DND-41 (cell line): ENCODE measurements at regions not wholly inside any gene's neighbourhood (a gene's known extent, or its start where the extent isn't known, plus 50 kb on each side); places are given as distances from the start of the nearest gene placed in this dataset.

Experiments used
- EZH2 ChIP-seq: IDR thresholded peaks from 3 replicates; pipeline ENCODE4 v1.6.1; 2012; ENCODE audit warnings: borderline replicate concordance, low read depth, mild to moderate bottlenecking, moderate library complexity, low read length, inconsistent platforms; ENCODE audit not compliant: severe bottlenecking
- TF ChIP-seq, protein P1 (sequence below): IDR thresholded peaks from 2 replicates; pipeline ENCODE4 v1.5.1; 2012; ENCODE audit warnings: borderline replicate concordance, low read length, moderate library complexity, mild to moderate bottlenecking; ENCODE audit not compliant: poor library complexity, severe bottlenecking; ENCODE audit errors: extremely low read depth

DNA sequence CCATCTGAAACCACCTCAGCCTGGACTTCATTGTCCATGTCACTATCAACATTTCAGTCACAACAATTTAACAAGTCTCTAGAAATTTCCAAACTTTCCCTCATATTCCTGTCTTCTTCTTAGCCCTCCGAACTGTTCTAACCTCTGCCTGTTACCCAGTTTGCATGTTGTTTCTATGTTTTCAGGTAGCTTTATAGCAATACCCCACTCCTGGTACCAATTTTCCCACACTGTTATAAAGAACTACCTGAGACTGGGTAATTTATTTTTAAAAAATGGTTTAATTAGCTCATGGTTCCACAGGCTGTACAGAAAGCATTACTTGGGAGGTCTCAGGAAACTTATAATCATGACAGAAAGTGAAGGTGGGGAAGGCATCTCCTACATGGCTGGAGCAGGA, 679.2 kb upstream of the FRG1 start:
- TF ChIP-seq, protein P1, sequence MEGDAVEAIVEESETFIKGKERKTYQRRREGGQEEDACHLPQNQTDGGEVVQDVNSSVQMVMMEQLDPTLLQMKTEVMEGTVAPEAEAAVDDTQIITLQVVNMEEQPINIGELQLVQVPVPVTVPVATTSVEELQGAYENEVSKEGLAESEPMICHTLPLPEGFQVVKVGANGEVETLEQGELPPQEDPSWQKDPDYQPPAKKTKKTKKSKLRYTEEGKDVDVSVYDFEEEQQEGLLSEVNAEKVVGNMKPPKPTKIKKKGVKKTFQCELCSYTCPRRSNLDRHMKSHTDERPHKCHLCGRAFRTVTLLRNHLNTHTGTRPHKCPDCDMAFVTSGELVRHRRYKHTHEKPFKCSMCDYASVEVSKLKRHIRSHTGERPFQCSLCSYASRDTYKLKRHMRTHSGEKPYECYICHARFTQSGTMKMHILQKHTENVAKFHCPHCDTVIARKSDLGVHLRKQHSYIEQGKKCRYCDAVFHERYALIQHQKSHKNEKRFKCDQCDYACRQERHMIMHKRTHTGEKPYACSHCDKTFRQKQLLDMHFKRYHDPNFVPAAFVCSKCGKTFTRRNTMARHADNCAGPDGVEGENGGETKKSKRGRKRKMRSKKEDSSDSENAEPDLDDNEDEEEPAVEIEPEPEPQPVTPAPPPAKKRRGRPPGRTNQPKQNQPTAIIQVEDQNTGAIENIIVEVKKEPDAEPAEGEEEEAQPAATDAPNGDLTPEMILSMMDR = no peak
- TF ChIP-seq EZH2 = no peak
